Left ventricle myocardium inferior (tissue), 1 donor: ENCODE measurements at regions not wholly inside any gene's neighbourhood (a gene's known extent, or its start where the extent isn't known, plus 50 kb on each side); places are given as distances from the start of the nearest gene placed in this dataset.

Source experiments
- DNase-seq: peaks from one replicate; pipeline ENCODE4 v3.0.0-alpha.2; 2020
- H3K27ac ChIP-seq: fragments of 200-600 bp; replicated peaks from 2 replicates; pipeline ENCODE4 v1.8.0; 2021
- H3K27me3 ChIP-seq: fragments of 200-600 bp; 2 replicates; pipeline ENCODE4 v1.8.0; 2021; ENCODE audit warnings: low read depth
- H3K36me3 ChIP-seq: fragments of 200-600 bp; 2 replicates; pipeline ENCODE4 v1.8.0; 2021
- H3K4me1 ChIP-seq: fragments of 200-600 bp; 2 replicates; pipeline ENCODE4 v1.8.0; 2021
- H3K4me3 ChIP-seq: fragments of 200-600 bp; 2 replicates; pipeline ENCODE4 v1.8.0; 2021; ENCODE audit warnings: mild to moderate bottlenecking, moderate library complexity
- H3K9me3 ChIP-seq: fragments of 200-600 bp; replicated peaks from 2 replicates; pipeline ENCODE4 v1.8.0; 2021
- CTCF ChIP-seq: fragments of 200-600 bp; IDR thresholded peaks from 2 replicates; pipeline ENCODE4 v1.8.0; 2021; ENCODE audit warnings: antibody characterized with exemption, mild to moderate bottlenecking, borderline replicate concordance
- intact Hi-C: fragments of 100-400 bp; cut with micrococcal nuclease; formaldehyde crosslinking; loops from one replicate; pipeline ENCODE4 v1.11.0; 2022
- donor health status: DM: no; HTN: yes; CAD: no; lungs with severe emphysema.

- Histone ChIP-seq H3K27me3 (no peaks in the 10 kb centered on the region), H3K36me3 (no peaks in the 10 kb centered on the region), H3K4me3 (no peak overlapping the region), H3K4me1 (no peaks in the 10 kb centered on the region), H3K9me3 (peaks cover 6% of the 10 kb centered on the region), H3K27ac (no peak overlapping the region)
- intact Hi-C loops = no loop called here
- DNase-seq = no peak
- TF ChIP-seq CTCF = no peak
Observed at GRCh38 chr3:21159543-21159906, 591.5 kb downstream of the ZNF385D start.

- Histone ChIP-seq H3K27ac (no peak overlapping the region), H3K27me3 (no peaks in the 10 kb centered on the region), H3K4me3 (no peak overlapping the region), H3K4me1 (no peaks in the 10 kb centered on the region), H3K36me3 (no peaks in the 10 kb centered on the region), H3K9me3 (peaks cover 7% of the 10 kb centered on the region)
- no peak for TF ChIP-seq CTCF
- DNase-seq = no peak
- intact Hi-C loops = no loop called here
Observed at GRCh38 chr3:21158861-21159542, 592.0 kb downstream of the ZNF385D start.

- intact Hi-C loops = no loop called here
Observed at GRCh38 chr3:21154911-21155310, 596.1 kb downstream of the ZNF385D start.

GRCh38 chr3:21152555-21152954 lies 598.5 kb downstream of the ZNF385D start:
- DNase-seq = no peak
- H3K4me1 ChIP-seq = no peaks in the 10 kb centered on the region
- no peak overlapping the region for H3K4me3 ChIP-seq
- peaks cover 7% of the 10 kb centered on the region for H3K9me3 ChIP-seq
- no peaks in the 10 kb centered on the region for H3K36me3 ChIP-seq
- H3K27ac ChIP-seq = no peak overlapping the region
- no peaks in the 10 kb centered on the region for H3K27me3 ChIP-seq
- TF ChIP-seq CTCF = no peak
- intact Hi-C loops = no loop called here

More at GRCh38 chr3:21154911-21155310, 596.1 kb downstream of the ZNF385D start:
- TF ChIP-seq CTCF = no peak
- Histone ChIP-seq H3K4me1 (no peaks in the 10 kb centered on the region), H3K27me3 (no peaks in the 10 kb centered on the region), H3K36me3 (no peaks in the 10 kb centered on the region), H3K4me3 (no peak overlapping the region), H3K9me3 (peaks cover 7% of the 10 kb centered on the region), H3K27ac (no peak overlapping the region)
- DNase-seq = no peak

GRCh38 chr3:21142949-21143348 lies 608.1 kb downstream of the ZNF385D start:
- intact Hi-C loops = no loop called here
- TF ChIP-seq CTCF = no peak
- no peaks in the 10 kb centered on the region for H3K27me3 ChIP-seq
- no peaks in the 10 kb centered on the region for H3K36me3 ChIP-seq
- H3K4me1 ChIP-seq = no peaks in the 10 kb centered on the region
- no peak overlapping the region for H3K27ac ChIP-seq
- no peak overlapping the region for H3K4me3 ChIP-seq
- no peak for DNase-seq
- H3K9me3 ChIP-seq = peaks cover 28% of the 10 kb centered on the region
